NCI-H1105 treated with DMSO at 0.1 percent for 48 hours (cell line): ENCODE measurements at regions not wholly inside any gene's neighbourhood (a gene's known extent, or its start where the extent isn't known, plus 50 kb on each side); places are given as distances from the start of the nearest gene placed in this dataset.
"Not testable (repeated sequence)": the region's sequence is repeated elsewhere in the genome, so short reads cannot be mapped to it uniquely, and the experiment has no call there.

Source experiments
- DNase-seq: peaks from one replicate; lab custom pipeline; 2025; lab: John Stamatoyannopoulos, UW

DNA sequence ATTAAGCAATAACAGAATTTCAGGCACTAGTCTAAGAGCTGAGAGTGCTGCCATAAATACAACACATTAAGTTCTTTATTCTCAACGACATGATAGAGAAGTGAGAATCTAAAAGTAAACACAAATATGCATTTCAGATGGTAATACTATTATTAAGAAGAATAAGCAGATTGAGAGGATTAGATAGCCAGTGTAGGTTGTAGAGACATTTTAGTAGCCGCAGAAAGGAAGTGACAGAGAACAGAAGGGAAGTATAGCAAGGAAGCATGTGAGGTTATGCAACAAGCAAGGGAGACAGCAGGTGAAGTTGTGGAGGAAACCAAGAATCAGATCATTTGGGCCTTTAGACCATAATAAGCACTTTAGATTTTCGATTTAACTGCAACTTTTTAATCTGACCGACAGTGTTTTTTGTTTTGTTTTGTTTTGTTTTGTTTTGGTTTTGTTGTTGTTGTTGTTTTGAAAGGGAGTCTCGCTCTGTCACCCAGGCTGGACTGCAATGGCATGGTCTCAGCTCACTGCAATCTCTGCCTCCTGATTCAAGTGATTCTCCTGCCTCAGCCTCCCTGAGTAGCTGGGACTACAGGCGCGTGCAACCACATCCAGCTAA, 737.0 kb upstream of the ADGRB3 start:
- DNase-seq = no peak

DNA sequence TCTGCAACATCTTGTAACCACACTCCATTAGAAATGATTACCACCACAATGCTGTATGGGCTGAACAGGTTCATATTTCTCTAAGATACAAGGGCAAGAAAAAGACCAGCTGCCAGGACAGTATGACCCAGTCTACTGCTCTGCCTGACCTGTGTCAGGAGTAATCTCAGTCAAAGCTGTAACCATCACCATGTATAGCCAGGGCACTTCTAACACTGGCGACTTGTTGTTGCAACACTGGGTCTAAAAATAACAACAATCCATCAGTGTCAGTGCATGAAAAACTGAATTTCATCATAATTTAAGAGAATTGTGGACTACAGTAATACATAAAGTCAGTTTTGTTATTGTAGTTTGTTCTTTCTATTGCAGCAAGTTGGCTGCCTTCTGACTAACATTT, 738.6 kb upstream of the ADGRB3 start:
- no peak for DNase-seq

DNA sequence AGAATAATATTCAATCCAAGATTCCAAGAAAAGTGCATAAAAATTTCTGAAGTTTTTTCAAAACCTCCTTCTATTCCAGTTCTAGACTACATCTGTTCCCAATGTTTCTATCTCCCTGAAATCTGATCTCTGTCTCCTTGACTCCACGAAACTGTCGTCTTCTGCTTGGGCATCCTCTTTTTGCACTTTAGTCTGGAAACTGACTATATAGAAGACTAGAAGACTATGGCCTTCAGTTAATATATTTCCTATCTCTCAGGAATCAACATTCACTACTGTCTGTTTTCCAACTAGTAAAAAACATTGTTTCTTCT, 745.4 kb upstream of the ADGRB3 start:
- no peak for DNase-seq

DNA sequence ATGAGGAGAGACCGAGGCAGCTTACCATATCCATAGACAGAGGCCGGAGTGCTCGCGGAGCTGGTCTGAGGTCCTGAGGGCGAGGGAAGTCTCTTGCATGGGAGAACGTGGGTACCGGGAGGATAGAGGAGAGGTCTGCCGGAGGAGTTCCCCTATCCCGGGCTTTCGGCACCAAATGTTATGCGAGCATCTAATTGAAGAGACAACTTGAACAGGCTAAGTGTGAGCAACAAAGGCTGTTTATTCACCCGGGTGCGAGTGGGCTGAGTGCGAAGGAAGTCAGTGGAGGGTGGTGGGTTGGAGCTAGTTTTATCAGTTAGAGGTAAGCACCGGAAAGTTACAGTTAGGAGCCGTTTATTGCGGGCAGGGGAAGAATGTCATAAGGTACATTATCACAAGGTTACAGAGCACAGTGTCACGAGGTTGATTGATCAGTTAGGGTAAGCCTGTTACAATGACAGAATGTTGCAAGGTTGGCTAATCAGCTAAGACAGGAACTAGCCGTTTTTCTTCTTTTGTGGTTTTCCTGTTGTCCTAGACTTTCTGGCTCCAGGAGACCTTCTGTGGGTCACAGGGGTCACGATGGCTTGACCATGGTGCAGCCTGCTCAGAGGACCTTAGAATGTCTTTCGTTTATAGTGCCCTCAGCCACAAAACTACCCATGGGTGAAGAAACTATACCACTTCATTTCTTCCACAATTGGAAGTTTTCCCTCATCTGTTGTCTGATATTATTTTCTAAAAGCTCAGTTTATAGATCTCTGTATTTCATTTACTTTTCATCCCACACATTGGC, 746.0 kb upstream of the ADGRB3 start:
- no peak for DNase-seq

DNA sequence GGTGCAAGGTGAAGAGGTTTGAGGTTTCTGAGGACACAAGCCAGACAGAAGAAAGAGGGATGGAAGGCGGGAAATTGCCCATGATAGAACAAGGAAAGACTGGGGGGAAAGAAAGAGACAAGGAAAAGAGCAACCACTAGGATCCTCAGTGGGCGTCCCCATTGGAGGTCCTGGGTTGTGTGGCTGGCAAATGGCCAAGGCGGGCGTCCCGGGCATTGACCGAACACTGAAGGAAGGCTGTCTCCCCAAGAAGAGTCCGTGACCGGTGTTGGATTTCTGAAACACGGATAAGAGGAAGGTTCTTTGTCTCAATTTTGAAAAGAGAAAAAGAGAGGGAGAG, 746.6 kb upstream of the ADGRB3 start:
- DNase-seq = no peak

DNA sequence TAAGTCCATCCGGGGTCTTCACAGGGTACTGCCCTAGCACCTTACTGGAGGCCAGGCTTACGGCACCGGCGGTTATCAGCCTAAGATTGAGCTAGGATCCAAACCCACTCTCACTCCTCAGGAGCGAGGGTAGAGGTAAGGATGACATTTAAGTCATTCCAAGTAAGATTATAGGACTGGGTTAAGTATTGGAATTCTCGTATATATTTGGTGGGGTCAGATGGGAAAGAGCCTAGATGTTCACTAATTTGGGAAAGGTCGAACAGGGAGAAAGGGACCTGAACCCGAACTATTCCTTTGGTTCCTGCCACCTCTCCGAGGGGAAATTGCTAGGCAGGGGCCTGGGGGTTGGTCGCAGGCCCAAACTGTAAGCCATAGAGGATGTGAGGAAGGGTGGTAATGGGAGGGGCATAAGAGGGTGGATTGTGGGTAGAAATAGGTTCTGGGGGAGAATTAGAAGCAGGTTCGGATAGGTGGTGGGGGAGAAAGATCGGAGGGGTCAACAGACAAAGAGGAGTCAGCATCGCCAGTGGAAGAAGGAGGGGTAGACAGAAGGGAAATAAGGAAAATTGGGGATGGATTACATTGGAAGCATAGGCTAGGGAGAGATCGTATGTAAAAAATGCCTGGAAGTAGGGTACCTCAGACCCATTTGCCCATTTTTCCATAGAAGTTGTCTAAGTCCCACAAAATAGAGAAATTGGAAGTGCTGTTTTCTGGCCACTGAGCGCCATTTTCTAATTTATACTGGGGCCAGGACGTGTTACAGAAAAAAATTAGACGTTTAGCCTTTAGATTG, 747.1 kb upstream of the ADGRB3 start:
- no peak for DNase-seq

DNA sequence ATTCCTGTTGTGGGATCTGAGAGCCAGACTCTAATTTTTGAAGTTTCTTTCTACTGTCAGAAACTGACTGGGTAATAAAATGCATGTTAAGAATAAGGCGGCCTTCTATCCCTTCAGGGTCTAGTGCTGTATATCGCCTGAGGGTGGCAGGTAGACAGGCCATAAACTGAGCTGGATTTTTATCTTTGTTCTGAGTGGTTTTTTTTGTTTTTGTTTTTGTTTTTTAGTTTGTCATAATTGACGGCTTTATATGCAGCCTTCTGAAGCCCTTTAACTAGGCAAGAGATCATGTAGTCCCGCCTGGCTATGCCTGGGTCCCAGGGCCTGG, 747.7 kb upstream of the ADGRB3 start:
- no peak for DNase-seq

DNA sequence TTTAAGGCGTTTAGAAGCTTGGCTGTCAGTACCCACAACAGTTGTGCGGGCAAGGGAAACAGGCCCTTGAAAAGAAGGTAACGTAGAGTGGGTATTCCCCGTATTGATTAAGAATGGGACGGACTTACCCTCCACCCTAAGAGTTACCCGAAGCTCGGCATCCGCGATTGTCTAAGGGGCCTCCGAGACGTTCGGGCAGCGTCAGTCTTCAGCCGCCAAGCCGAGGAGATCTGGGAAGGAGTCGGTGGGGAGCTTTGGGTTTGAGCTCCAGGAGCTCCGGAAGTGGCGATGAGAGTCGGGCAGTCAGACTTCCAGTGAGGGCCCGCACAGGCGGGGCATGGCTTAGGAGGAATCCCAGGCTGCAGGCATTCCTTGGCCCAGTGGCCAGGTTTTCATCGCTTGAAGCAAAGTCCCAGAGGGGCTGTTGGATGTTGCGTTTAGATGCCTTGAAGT, 748.2 kb upstream of the ADGRB3 start:
- no peak for DNase-seq

DNA sequence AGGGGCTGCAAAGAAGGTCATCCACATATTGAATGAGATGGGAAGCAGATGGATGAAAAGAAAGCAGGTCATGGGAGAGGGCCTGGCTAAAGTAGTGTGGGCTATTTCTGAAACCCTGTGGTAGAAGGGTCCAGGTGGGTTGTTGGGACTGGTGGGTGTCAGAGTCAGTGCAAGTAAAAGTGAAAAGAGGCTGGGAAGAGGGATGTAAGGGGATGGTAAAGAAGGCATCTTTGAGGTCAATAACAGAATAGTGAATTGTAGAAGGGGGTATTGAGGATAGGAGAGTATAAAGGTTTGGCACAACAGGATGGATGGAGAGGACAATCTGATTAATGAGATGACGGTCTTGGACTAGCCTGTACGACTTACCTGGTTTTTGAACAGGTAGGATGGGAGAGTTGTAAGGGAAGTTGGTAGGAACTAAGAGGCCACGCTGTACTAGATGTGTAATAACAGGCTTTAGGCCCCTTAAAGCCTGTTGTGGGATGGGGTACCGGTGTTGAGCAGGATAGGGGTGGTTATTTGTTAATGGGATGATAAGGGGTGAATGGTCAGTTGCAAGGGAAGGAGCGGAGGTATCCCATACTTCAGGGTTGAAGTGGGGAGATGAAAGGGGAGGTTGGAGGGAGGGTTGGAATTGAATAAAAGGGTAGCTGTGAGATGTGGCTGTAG, 748.9 kb upstream of the ADGRB3 start:
- no peak for DNase-seq

DNA sequence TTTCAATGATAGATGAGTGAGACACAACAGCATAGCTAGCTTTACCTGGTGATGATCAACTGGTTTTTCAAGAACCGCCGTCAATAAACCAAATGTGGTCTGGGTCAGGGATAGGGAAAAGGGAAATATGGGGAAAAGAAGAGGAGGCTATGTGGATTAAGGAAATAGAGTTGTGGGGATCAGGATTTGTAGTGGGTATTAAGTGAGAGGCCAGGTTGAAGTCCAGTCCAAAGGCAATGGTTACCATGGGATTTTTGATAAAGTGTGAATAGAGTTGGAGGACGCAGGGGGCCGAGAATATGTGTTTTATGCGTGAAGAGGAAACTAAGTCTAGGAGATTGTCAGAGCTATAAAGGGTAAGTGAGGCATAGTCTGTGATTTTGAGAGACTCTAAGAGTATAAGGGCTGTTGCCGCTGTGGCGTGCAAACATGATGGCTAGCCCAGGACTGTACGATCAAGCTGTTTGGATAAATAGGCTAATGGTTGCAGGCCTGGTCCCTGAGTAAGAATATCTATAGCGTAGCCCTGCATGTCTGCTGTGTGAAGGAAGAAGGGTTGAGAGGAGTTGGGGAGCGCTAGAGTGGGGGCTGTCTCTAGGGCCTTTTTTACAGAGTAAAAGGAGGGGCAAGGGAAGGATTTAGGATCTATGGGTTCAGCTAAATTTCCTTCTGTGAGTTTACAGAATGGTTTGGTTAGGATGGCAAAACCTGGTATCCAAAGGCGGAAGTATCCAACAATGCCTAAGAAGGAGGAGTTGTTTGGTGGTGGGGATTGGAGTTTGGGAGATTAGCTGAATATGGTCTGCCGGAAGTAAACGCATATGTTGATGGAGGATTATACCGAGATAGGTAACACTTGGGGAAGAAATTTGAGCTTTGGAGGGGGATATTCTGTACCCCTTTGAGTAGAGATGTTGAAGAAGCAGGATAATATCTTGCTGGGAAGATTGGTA, 749.7 kb upstream of the ADGRB3 start:
- no peak for DNase-seq

DNA sequence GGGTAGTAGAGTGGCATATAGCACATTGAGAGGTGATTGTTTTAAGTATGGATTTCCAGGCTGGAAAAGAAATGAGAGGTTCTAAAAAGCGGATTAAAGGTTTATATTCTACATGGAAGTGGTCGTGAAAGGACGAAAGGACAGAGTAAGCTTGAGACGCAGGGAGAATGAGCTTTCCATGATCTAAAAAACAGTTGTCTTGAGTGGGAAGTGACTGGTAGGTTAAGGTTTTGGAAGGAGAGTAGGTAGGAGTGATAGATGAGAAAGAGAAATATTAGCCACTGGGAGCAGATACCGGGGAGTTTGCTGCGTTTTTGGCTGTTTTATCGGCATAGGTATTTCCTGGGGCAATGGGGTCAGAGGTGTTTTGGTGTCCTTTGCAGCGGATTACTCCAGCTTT, 750.6 kb upstream of the ADGRB3 start:
- no peak for DNase-seq

DNA sequence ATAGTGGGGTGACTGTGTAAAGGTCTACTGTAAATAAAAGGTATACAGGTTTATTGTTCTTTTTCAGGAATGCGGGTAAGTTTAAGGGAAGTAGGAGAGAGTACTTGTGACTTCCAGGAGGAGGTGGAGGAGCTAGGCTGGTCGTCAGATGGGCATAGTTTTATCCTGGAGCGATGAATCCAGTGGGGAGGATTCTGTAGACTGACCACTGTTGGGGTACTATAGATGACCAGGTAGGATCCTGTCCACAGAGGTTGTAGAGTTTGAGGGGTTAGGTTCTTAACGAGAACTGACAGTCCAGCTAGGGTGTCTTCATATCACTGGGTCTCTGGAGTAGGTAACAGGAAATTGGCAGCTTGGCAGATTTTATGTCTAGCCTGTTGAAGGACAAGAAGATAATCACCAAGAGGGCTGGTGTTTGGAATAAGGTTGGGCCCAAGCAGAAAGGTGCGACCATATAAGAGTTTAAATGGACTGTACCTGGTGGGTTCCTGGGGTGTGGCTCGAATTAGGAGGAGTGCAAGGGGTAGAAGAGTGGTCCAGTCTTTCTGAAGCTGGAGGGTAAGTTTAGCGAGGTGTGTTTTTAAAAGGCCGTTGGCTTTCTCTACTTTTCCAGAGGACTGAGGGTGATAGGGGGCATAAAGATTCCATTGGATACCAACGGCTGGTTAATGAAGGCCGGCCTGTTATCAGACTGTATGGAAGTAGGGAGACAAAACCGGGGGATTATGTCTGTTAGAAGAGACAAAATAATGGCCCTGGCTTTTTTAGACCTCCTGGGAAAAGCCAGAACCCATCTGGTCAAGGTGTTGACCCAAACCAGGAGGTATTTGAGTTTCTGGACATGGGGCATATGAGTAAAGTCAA, 751.3 kb upstream of the ADGRB3 start:
- no peak for DNase-seq

DNA sequence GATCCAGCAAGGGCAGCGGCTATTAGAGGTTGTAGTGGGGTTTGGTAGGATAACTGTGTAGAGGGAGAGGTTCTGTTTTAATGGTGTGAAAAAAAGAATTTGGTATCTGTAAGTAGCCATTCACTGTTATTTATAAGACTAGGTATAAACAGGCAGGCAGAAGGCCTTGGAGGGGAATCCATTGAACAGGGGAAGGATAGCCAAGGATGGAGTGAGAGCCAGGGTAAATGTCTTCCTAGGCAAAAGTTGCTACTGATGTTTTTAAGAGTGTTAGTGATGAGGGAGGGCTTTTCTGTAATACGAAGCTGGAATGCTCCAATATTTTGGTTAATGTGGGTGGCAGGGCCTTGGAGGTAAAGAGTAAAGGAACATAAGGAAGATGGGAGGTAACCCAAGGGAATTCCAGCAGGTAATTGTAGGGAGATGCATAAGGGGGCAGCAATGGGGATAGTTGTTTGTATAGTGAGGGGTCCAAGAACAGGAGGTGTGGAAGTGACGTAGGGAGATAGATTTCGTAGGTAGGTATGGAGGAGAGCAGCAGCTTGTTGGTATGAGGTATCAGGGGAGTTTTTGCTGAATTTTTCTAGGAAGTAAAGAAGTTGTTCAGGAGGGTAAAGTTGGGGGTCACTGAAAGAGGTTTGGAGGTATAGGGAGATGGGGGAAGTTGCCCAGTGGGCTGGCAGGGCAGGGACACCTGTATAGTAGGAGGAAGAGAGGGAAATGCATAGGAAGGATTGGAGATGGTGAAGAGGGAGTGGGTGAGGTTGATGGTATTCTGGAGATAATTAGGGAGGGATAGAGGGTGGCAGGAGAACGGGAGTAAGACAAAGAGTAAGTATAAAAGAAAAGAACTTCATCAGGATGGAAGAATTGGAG, 752.4 kb upstream of the ADGRB3 start:
- DNase-seq = no peak

DNA sequence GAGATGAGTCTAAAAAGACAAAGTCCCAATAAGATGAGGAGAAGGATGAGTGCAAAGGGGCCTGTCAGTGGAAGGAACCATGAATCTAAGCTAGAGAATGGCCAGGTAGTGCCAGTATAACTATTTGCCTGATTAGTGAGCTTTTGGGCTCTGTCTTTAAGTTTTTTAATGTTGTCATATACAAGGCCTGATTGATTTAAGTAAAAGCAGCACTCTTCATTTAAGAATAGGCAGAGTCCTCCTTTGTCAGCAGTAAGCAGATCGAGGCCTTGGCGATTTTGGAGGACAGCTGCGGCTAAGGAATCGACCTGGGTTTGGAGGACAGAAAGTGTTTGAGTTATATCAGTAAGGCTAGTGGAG, 753.4 kb upstream of the ADGRB3 start:
- no peak for DNase-seq

DNA sequence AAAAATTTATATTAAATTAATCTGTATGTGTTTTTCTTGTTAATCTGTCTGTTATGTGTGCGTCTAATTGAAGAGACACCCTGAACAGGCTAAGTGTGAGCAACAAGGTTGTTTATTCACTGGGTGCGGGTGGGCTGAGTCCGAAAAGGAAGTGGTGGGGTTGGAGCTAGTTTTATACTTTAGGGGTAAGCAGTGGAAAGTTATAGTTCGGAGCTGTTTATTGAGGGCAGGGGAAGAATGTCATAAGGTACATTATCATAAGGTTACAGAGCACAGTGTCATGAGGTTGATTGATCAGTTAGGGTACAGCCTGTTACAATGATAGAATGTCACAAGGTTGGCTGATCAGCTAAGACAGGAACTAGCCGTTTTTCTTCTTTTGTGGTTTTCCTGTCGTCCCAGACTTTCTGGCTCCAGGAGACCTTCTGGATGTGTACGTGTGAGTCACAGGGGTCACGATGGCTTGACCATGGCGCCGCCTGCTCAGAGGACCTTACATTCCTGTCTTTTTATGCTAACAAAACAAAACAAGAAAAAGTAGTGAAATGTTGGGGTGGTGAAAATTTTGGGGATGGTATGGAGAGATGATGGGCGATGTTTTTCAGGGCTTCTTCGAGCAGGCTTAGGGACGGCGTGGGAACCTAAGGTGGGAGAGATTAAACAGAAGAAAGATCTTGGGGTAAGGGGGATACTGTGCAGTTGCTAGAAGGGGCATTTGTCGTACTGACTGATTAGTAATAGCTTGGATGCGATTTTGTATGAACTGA, 754.0 kb upstream of the ADGRB3 start:
- no peak for DNase-seq

DNA sequence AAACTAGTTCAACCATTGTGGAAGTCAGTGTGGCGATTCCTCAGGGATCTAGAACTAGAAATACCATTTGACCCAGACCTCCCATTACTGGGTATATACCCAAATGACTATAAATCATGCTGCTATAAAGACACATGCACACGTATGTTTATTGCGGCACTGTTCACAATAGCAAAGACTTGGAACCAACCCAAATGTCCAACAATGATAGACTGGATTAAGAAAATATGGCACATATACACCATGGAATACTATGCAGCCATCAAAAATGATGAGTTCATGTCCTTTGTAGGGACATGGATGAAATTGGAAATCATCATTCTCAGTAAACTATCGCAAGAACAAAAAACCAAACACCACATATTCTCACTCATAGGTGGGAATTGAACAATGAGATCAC, 754.7 kb upstream of the ADGRB3 start:
- DNase-seq = not testable (repeated sequence)

DNA sequence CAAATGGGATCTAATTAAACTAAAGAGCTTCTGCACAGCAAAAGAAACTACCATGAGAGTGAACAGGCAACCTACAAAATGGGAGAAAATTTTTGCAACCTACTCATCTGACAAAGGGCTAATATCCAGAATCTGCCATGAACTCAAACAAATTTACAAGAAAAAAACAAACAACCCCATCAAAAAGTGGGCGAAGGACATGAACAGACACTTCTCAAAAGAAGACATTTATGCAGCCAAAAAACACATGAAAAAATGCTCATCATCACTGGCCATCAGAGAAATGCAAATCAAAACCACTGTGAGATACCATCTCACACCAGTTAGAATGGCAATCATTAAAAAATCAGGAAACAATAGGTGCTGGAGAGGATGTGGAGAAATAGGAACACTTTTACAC, 755.2 kb upstream of the ADGRB3 start:
- not testable (repeated sequence) for DNase-seq

DNA sequence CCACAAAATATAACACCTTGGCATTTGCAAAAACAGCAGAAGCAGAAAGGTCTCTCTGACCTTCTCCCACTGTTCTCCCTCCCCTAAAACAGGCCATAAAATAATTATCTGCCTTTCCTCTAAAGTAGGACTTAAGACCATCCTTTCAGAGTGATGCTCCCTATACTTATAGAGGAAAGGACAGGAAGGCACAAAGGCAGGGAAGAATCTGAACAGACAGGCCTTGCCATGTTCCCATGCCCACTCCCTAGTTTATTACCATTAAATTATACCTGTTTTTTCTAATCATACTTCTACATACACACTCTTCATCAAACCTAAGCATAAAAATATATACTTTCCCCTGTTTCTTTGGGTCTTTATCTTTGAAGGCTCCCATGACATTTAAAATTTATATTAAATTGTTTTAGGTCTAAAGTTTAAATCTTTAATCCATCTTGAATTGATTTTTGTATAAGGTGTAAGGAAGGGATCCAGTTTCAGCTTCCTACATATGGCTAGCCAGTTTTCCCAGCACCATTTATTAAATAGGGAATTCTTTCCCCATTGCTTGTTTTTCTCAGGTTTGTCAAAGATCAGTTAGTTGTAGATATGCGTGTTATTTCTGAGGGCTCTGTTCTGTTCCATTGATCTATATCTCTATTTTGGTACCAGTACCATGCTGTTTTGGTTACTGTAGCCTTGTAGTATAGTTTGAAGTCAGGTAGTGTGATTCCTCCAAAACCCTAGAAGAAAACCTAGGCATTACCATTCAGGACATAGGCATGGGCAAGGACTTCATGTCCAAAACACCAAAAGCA, 755.8 kb upstream of the ADGRB3 start:
- not testable (repeated sequence) for DNase-seq
